HTR-8/SVneo (cell line): ENCODE measurements at regions not wholly inside any gene's neighbourhood (a gene's known extent, or its start where the extent isn't known, plus 50 kb on each side); places are given as distances from the start of the nearest gene placed in this dataset.
"Not testable (repeated sequence)": the region's sequence is repeated elsewhere in the genome, so short reads cannot be mapped to it uniquely, and the experiment has no call there.

Experiments
- DNase-seq: peaks from one replicate; pipeline ENCODE4 v3.0.0; 2011; ENCODE audit warnings: low spot score, mixed read lengths; ENCODE audit not compliant: insufficient read length
- FAIRE-seq: peaks from 2 replicates; lab custom pipeline; 2011; peaks lifted over from hg19 to GRCh38; lab: Jason Lieb, UNC

GRCh38 chr2:89850881-89851582 is 1159.6 kb downstream of the RPIA start:
- no peak for DNase-seq
- no peak for FAIRE-seq

- DNase-seq (no peak), FAIRE-seq (no peak)
Measured at GRCh38 chr2:89851583-89851905, 1160.1 kb downstream of the RPIA start.

GRCh38 chr2:89853427-89853826 is 1162.0 kb downstream of the RPIA start:
- DNase-seq, result not testable (repeated sequence)
- FAIRE-seq, result peak; percentile 9

GRCh38 chr2:89855752-89856151 is 1164.3 kb downstream of the RPIA start:
- not testable (repeated sequence) for FAIRE-seq, DNase-seq

GRCh38 chr2:89856305-89856704 is 1164.8 kb downstream of the RPIA start:
- not testable (repeated sequence) for FAIRE-seq, DNase-seq

- DNase-seq, FAIRE-seq: not testable (repeated sequence)
Measured at GRCh38 chr2:89862164-89862563, 1170.7 kb downstream of the RPIA start.

- not testable (repeated sequence) for FAIRE-seq, DNase-seq
Measured at GRCh38 chr2:89863209-89863608, 1171.7 kb downstream of the RPIA start.

- not testable (repeated sequence) for DNase-seq, FAIRE-seq
Measured at GRCh38 chr2:89874810-89875595, 1183.5 kb downstream of the RPIA start.

- FAIRE-seq, result peak; percentile 66
- not testable (repeated sequence) for DNase-seq
Measured at GRCh38 chr2:89876445-89876844, 1185.0 kb downstream of the RPIA start.

GRCh38 chr2:89876878-89877277 is 1185.4 kb downstream of the RPIA start:
- DNase-seq, FAIRE-seq: not testable (repeated sequence)

- not testable (repeated sequence) for DNase-seq, FAIRE-seq
Measured at GRCh38 chr2:89882880-89883279, 1191.4 kb downstream of the RPIA start.

GRCh38 chr2:89883624-89884023 is 1192.2 kb downstream of the RPIA start:
- not testable (repeated sequence) for FAIRE-seq, DNase-seq

- not testable (repeated sequence) for DNase-seq, FAIRE-seq
Measured at GRCh38 chr2:89885071-89885470, 1193.6 kb downstream of the RPIA start.

GRCh38 chr2:89888693-89889092 is 1197.2 kb downstream of the RPIA start:
- not testable (repeated sequence) for DNase-seq, FAIRE-seq

- FAIRE-seq, DNase-seq: not testable (repeated sequence)
Measured at GRCh38 chr2:89890185-89890773, 1198.8 kb downstream of the RPIA start.

- DNase-seq, FAIRE-seq: not testable (repeated sequence)
Measured at GRCh38 chr2:89894988-89895387, 1203.5 kb downstream of the RPIA start.

- not testable (repeated sequence) for DNase-seq, FAIRE-seq
Measured at GRCh38 chr2:89895629-89896028, 1204.2 kb downstream of the RPIA start.

- FAIRE-seq, DNase-seq: not testable (repeated sequence)
Measured at GRCh38 chr2:89927018-89927417, 1235.5 kb downstream of the RPIA start.

- not testable (repeated sequence) for FAIRE-seq, DNase-seq
Measured at GRCh38 chr2:89935436-89935835, 1244.0 kb downstream of the RPIA start.

- not testable (repeated sequence) for FAIRE-seq, DNase-seq
Measured at GRCh38 chr2:89936011-89936410, 1244.5 kb downstream of the RPIA start.

- not testable (repeated sequence) for DNase-seq, FAIRE-seq
Measured at GRCh38 chr2:89936559-89936958, 1245.1 kb downstream of the RPIA start.
